ENCODE measurements at regions not wholly inside any gene's neighbourhood (a gene's known extent, or its start where the extent isn't known, plus 50 kb on each side); places are given as distances from the start of the nearest gene placed in this dataset.

DNA sequence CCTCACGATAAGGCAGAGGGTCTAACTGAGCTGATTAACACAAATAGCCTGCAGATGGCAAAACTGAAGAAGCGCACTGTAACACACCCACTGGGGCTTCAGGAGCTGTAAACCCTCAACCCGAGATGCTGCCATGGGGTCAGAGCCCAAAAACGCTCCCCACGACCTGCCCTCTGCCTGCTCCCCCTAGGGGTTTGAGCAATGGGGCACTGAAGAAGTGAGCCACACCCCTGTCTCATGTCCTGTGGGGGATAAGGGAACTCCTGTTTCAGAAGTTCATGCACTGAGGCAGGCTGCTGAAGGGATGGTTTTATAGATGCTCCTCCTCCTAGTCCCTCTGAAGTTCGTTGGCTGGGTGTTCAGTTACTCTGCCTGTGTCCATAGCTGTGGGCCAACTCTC lies 105.9 kb upstream of the CELF4 start:
- TF ChIP-seq HDGF (IDR thresholded peaks at IDR 0.05; ENCODE audit: borderline replicate concordance), result no peak
- TF ChIP-seq ELF4 (IDR thresholded peaks at IDR 0.05), result no peak
- TF ChIP-seq SP1 (IDR thresholded peaks at IDR 0.05), result no peak
- no peak for TF ChIP-seq BHLHE40 (IDR thresholded peaks at IDR 0.05; ENCODE audit: borderline replicate concordance)
- TF ChIP-seq FOXK2 (IDR thresholded peaks at IDR 0.05), result no peak
- TF ChIP-seq SUZ12 (IDR thresholded peaks at IDR 0.05), result no peak
- no peak for TF ChIP-seq TARDBP (IDR thresholded peaks at IDR 0.05)
- TF ChIP-seq ARNT (IDR thresholded peaks at IDR 0.05), result no peak
- TF ChIP-seq FOXA1 (IDR thresholded peaks at IDR 0.05), result no peak

Data from HEK293T (cell line).